NCI-H226 (cell line): ENCODE measurements at regions not wholly inside any gene's neighbourhood (a gene's known extent, or its start where the extent isn't known, plus 50 kb on each side); places are given as distances from the start of the nearest gene placed in this dataset.

Experiments
- DNase-seq: peaks from one replicate; pipeline ENCODE4 v3.0.0-alpha.2; 2015

DNA sequence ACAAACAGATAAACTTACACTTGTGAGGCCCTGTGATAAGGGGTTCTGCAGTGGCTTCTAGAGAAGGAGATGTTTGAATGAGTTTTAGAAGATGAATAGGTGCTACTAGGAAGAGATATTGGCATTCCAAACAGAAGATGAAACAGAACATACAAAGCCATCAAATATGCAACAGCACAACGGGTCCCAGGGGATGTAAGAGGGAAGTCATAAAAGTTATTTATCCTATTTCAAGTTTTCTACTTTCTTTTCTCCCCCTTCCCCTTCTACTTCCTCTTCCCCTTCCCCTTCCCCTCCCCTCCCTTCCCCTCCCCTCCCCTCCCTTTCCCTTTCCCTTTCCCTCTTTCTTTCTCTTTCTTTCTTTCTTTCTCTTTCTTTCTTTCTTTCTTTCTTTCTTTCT is 94.9 kb upstream of the CADM1 start:
- DNase-seq, result no peak

DNA sequence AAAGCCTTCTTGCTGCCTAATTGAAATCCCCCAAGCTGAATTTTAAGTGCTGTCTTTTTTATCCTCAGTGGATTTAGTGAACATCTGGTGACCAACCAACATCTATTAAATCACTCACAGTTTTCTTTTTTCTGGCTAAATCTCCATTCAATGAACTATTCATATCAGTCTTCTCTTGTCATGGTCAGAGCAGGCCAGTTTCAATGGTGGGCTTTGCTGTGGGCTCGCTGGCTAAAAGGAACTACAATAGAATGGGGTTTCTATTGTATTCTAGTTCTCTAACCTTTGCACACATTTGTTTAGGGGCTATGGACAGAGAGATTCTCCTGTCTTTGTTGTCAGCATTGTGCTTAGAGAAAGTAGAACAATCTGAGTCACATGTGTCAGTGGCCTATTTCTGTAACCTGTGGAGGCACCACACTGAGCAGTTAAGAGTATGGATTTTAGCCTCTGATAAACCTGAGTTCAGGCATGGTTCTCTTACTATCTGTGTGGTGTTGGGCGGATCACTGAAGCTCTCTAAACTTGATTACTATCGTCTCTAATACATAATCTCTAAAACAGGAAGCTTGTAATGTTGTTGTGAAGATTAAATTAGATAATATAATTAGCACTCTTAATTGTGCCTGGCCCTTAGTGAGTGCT is 94.2 kb upstream of the CADM1 start:
- DNase-seq, result no peak

DNA sequence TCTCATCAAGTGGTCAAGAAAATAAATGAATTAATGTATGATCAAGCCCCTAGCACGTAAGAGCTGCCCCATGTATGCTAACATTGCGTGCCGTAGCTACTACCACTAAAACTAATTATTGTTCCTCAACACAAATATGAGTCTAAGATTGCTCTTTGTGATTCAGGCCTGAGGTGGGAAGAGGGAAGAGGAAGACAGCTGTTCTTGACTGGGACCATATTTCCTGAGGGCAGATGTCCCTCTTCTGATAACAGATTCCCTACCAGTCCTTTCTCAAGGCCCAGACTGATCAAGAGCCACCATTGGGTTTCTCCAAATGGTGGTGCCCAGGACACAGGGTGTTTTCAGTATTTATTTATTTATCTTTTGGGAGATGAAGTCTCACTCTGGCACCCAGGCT is 87.2 kb upstream of the CADM1 start:
- no peak for DNase-seq

DNA sequence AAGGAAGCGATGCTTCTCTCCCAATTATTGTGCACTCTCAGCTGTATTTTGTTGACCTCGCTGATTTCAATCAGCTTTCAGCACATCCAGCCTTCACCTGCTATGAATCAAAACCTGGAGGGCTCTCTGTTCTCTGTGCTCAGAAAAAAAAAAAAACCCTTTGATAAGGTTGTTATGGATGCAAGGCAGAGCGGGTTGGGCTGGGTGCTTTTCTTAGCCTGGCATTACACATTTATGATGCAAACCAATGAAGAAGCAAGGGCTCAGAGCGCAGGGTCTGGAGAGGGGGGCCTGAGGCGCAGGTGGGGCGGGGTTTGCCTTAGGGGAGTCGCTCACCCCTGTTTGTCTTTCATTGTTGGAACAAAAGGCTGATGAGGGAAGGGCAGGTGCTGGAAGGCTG is 86.0 kb upstream of the CADM1 start:
- DNase-seq, result no peak

DNA sequence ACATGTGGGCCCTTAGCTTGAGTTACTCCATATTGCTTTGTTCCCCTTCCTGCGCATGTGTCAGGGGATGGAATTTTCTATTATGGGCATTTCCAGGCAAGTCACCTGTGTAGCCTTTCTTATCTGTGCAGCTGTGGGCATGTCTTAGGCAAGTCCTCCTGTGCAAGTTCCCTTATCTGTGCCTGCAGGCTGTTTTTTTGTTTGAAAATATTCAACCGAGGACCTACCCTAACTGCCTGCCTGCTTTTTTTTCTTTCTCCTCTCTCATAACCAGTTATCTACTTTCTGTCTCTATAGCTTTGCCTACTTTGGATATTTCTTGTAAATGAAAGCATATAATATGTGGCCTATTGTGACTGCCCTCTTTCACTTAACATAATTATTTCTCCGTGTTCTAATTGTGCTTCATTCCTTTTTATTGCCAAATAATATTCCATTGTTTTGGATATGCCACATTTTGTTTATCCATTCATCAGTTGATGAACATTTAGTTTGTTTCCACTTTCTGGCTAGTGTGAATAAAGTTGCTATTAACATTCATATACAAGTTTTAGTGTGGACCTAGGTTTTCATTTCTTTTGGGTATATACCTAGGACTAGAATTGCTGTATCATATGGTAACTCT is 83.6 kb upstream of the CADM1 start:
- DNase-seq, result no peak

DNA sequence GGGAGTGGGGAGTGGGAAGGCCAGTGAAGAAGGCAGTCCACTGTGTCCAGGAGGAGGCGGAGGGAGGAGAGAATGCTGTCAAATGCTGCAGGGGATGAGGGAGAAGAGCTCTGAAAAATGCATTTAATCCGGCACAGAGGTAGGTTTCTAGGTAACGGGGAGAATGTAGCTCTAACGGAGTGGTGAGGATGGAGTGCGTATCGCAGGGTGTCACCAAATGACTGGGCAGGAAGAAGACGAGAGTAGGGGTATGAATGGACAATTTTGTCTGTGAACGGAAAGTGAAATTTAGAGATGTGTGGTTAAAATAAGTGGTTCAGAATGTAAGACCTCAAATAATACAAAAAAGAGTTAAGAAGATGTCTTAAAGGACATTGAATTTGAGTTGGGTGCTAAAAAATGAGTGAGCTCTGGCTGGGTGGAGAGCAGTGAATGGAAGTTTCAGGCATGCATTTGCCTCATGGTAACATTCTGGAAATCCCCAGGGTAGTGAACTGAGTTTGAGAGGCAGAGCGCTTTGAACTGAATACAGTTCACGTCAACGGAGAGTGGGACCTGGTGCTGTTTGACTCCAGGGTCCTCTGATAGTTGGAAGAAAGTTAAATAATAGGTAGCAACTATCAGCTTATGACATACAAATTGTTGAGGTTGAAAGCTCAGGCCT is 81.3 kb upstream of the CADM1 start:
- no peak for DNase-seq

DNA sequence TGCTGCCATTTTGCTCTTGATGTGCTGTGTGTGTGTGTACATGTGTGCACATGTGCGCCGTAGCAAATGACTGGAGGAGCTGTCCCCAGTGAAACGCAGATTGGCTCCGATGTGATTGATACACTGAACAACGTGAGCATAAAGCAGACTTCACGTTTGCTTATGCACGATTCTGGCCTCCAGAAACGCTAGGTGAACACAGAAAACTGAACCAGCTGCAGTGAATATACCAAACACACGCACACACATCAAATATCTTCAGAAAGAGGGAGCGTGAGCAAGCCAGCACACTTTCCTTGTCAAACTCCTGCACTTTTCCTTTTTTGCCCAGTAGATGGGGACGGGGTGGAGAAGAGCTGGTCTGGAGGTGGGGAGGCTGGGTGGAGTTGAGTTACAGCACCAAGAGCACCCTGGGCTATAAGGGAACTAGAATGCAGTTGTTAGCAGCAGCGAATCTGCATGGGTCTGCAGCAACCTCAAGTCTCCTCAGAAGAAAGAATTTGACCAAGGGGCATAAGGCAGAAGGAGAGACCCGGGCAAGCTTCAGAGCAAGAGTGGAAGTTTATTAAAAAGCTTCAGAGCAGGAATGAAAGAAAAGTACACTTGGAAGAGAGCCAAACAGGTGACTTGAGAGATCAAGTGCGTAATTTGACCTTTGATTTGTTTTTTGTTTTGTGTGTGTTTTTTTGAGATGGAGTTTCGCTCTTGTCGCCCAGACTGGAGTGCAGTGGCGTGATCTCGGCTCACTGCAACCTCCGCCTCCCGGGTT is 77.8 kb upstream of the CADM1 start:
- DNase-seq, result no peak

DNA sequence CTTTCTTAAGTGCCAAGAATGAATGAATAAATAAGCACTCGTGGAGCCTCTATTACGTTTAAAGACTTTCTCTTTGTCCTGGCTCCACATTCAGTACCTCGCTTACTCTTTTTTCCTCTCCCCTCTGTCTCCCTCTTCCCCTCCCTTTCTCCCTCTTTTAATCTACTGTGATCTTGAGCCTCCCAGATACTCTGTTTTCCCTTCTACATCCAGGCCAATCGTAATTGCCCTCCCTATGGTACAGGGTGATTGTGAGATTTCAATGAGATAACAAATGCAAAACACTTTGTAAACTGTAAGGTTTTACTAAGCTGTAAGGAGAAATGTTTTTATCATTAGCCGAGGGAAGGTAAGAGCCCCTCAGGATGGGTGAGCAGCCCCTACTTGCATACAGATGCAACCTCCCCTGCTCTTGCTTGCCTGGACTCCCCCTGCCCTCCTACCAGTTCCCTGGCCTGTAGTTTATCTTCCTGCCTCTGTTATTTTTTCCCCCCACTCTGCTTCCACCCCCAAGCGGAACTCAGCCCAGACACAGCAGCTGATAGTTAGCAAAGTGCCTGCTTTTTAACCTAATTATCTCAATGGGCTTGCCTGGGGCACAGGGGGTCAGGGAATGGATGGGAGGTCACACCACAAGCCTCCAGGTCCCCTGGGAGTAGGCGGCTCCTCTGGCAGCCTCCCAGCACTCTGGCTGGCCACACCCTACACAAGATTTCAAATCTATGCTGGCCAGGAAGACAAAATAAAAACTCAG is 76.9 kb upstream of the CADM1 start:
- DNase-seq, result no peak

DNA sequence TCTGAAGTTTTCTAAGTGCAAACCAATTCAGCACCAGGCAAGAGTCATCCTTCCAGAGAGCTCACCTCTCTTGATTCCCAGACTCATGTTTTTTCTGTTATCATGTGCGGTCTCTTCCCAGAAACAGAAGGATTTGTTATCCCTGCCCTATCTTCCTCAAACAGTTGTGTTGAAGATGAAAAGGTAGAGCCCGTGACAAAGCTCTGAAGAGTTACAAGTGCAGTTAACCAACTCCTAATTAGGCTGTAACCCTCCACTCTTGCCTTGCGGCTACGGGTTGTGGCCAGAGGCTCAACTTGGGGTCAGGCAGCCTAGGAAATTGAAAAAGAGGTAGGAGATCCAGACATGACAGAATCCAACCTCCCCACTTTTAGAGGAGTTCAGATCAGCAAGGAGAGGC is 76.2 kb upstream of the CADM1 start:
- DNase-seq, result no peak

DNA sequence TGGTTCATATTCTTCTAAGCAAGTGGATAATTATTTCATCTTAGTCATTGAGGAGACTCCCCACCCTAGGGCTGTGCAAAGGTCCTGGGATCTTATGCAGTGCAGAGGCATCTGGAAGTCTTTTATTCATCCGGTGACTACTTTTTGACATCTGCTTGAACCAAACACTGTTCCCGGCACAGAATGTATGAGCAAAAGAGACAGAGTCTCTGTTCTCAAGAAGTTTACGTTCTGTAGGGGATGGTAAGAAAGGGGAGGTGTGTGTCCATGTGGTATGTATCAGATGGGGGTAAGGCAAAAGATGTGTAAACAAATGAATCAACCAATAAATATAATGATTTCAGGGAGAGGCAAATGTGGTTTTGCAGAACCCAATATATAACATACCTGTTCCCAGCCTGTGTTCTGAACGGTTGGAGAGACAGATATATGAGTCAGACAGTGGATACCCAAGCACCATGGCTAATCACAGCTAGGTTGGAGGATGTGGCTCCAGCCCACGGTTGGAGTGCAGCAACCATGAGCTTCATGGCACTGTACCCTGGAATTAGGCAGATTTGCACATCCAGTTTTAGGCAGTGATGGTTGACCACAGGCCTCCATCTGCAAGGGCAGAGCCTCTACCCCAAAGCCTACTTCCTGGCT is 75.1 kb upstream of the CADM1 start:
- DNase-seq, result no peak

DNA sequence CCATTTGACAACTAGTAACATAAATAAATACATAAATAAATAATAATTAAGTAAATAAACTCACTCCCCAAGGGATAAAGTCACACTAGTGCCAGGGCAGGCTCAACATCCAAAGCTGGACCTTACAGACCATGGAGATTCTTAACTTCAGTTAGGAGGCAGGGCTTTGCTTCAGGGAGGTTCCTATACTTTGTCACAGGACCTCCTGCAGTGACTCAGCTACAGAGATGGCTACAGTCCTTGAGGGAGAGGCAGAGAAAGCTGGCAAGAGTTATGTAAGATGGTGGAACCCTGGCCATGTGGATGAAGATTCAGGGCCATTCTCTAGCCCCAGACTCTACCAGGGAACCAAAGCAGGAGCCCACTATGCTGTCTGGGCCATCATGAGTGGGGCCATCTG is 74.1 kb upstream of the CADM1 start:
- DNase-seq, result no peak

DNA sequence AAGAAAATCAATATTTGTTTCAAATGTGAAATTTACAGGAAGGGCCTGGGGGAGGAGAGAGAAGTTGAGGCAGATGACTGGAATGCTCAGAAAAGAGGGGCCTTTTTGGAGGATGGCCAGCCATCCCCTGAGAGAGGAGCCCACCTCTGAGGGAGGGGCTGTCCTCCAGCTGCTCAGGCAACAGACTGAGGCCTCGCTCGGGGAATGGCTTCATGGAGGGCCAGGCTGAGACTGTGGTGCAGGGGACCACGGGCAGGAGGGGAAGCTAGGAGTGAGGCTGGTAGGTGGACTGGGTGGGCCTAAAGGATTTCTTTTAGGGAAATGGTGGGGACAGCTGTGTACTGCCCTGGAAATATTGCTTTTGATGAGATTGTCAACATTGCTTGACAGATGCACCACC is 73.5 kb upstream of the CADM1 start:
- no peak for DNase-seq

DNA sequence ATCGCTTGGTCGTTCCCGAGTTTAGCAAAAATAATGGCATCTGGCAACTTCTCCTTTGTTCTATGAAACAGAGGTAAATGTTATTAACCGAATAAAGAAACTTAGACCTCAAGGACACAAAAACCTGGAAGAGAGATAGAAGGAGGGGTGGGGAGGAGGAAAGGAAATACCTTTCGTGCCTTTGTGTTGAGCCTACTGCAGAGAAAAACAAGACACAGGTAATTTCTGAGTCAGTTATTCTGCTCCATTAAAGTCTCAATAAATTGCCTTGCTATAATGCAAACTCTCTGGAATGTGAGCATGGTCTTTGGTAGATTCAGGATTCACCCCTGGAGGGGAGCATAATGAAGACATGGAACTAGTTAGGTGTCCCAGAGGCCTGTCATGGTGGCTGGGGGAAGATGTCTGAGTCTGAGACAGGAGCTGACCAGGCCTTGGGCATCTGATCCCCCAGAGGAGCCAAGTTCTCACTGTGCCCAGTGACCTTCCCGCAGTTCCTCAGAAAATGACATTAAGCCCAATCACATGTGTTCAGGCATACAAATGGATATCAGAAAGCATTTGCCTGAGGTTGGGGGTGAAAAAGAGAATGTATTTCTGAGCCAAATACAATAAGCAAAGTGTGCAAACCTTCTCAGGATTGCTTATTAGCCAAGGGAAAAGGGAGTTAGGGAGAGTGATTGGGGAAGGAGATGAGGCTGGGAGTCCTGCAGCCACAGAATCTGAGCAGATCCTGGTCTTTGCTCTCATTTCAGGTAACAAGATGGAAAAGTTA is 72.6 kb upstream of the CADM1 start:
- DNase-seq, result no peak

DNA sequence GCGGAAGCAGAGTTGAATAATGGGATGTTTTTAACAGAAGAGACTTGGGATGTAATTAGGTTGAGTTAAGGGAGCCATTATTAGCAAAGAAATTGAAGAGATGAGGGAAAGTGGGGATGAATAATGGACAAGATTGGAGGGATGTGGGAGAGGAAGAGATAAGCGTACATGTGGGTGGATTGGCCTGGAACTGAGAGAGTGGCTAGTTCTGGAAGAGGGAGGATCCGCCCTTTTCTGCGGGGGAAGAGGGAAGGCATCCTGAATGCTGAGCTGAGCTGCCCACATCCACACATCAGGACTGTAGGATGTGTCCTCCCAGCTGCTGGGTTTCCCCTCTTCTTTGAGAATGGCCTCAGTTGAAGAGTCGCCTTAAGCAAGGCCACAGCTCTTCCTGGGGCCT is 68.3 kb upstream of the CADM1 start:
- no peak for DNase-seq

DNA sequence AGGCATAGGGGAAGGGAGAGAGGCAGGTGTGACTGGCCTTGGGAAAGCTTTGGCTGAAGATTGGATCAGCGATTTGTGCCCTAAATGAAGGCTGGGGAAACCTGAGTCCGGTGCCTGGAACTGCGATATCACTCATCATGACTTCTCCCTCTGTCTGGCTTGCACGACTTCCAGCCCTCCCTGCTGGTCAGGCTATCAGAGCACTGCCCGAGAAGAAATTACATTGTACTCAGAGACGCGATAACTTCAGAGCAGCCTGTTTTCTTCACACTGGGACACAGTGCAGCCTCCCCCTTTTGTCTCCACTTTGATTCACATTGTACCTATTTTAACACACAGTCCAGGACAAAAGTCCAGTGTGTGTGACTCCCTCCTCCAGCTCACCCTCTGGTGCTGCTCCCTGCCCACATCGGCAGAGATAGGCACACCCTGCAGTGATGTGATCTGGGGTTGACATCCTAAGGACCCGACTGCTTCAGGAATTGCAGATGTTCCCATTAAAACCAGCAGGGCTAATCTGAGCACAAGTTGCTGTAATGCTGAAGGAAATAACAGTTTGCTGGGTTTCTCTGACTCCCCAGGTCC is 62.1 kb upstream of the CADM1 start:
- DNase-seq, result no peak

DNA sequence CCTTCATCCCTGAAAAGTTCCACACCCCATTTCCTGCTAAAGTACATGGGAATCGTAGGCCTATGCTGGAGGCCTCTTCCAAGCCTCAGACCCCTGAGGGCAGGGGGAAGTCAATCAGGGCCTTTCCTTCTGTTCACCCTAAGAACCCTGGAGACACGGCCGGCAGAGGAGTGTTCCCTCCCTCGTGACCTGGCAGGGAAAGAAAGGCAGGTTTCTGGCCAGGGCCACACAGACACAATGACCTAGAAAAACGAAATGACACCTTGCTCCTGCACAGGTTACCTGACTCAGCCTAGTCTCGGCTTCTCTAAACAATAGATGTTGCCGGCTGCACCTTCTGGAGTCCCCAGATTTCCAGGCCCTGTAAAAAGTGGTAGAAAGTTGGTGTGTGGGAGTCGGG is 60.6 kb upstream of the CADM1 start:
- no peak for DNase-seq

DNA sequence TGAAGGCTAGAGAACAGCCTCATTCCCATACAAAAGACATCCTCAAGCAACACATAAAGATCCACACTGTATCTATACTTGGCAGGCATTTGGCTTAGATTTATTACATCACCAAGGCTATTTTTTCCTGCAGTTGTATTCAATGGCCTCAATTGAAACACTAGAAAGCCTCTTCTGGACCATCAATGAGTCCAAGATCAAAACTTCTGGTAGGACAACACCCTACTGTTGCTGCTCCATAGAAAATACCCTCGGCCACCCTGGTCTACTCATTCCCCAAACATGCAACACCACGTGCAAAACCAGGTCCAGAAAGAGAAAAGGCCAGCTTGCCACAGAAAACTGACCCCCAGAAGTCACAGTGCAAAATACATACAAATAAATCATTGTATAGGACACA is 56.9 kb upstream of the CADM1 start:
- no peak for DNase-seq

DNA sequence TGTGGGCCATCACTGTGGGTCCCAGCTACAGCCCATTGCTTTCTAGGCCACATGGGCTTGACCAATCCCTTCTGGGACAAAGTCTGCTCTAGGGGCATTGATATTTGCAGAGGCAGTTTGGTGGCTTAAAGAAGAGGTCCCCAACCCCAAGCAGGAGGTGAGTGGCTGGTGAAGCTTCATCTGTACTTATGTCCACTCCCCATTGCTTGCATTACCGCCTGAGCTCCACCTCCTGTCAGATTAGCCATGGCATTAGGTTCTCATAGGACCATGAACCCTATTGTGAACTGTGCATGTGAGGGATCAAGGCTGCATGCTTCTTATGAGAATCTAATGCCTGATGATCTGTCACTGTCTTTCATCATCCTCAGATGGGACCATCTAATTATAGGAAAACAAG is 54.4 kb upstream of the CADM1 start:
- no peak for DNase-seq

DNA sequence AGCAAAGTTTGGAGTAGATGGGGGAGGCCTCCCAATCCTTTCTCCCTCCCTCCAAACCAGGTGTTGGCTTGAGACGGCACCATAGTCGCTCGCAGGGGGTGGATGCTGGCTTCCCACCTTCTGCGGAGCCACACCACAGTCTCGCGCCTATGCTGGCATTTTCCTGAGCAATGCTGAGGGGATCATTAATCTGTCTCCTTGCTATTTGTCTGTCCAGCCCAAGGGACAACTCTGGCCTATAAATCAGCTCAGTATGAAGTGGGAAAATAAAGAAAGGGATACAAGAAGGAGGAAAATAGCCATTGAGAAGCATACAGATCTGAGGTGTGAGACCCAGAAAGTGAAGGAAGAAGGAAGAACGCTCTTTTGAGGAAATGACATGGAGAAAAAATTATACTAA is 53.5 kb upstream of the CADM1 start:
- DNase-seq, result no peak

DNA sequence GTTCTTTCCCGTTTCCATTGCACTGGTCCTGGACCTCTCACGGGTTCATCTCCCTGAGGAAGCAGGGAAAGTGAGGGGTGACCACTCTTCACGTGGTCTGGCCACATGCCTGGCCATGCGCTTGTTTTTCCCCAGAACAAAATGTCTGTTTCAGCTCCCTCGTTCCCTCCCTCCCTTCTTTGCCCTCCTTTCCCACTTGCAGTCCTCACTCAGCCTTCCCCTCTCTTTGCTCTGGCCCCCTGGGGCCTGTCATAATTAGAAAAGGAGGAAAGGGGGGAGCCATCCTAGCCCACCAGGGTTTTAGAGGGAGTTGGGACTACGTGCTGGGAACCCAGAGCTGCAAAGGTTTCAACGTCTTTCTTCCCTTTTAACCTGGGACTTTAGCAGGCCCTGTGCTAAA is 52.8 kb upstream of the CADM1 start:
- no peak for DNase-seq

DNA sequence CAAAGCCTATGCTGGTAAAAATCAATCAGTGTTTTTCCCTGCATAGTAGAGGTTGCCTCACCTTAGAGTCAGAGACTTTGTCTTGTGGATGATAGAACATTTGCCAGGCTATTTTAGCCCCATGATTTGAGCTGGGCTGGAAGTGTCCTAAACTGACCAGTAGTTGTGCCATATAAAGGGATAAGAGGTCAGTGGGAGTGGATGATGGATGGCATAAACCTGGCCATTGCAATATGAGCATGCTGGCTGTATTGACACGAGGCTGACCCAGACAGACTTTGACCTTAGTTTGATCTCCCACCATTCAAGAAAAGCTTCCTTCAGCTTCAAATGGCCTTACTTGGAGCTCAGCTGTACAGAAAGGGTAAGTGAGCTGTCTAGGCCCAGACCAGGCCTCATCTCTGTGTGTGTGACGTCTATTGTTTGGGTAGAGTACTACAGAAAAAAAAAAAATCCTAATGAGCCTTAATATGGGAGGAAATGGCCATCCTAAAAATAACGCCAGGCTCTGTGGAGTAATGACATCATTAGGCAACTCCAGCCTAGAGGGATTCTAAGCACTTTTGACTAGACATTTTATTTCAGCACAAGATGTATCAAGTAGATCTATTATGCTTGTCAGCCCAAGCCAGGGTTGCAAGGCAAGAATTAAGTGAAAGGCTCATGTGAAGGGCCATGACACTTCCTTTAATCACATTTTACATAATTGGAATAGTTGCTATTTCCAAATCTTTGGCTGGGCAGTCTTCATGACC is 51.3 kb upstream of the CADM1 start:
- no peak for DNase-seq
